MM.1S (cell line): ENCODE measurements at regions not wholly inside any gene's neighbourhood (a gene's known extent, or its start where the extent isn't known, plus 50 kb on each side); places are given as distances from the start of the nearest gene placed in this dataset.

Experiments used
- DNase-seq: peaks from one replicate; pipeline ENCODE4 v3.0.0-alpha.2; 2015
- H2AFZ ChIP-seq: fragments of 300-600 bp; sonication (generic); 2 replicates; pipeline ENCODE4 v1.6.0; 2016; ENCODE audit warnings: antibody characterized with exemption, low read length
- H3F3A ChIP-seq: fragments of 300-600 bp; sonication (generic); 2 replicates; pipeline ENCODE4 v1.6.1; 2016; ENCODE audit warnings: mild to moderate bottlenecking, antibody characterized with exemption, low read length, moderate library complexity, mixed read lengths; ENCODE audit not compliant: insufficient read depth
- H3K27ac ChIP-seq: fragments of 300-600 bp; sonication (generic); 2 replicates; pipeline ENCODE4 v1.5.1; 2016; ENCODE audit warnings: mild to moderate bottlenecking, low read length
- H3K27me3 ChIP-seq: fragments of 300-600 bp; sonication (generic); replicated peaks from 2 replicates; pipeline ENCODE4 v1.6.0; 2016; ENCODE audit warnings: low read length; ENCODE audit not compliant: insufficient read depth
- H3K36me3 ChIP-seq: fragments of 300-600 bp; sonication (generic); replicated peaks from 2 replicates; pipeline ENCODE4 v1.6.1; 2016; ENCODE audit warnings: mild to moderate bottlenecking, low read length, mixed read lengths; ENCODE audit not compliant: insufficient read depth
- H3K4me1 ChIP-seq: fragments of 300-600 bp; sonication (generic); 2 replicates; pipeline ENCODE4 v1.6.1; 2016; ENCODE audit warnings: low read length, mixed read lengths
- H3K4me2 ChIP-seq: fragments of 300-600 bp; sonication (generic); 2 replicates; pipeline ENCODE4 v1.6.0; 2016; ENCODE audit warnings: low read depth, low read length
- H3K4me3 ChIP-seq: fragments of 300-600 bp; sonication (generic); 2 replicates; pipeline ENCODE4 v1.5.1; 2016; ENCODE audit warnings: low read length, mixed read lengths
- H3K79me2 ChIP-seq: fragments of 300-600 bp; sonication (generic); 2 replicates; pipeline ENCODE4 v1.6.1; 2016; ENCODE audit warnings: mixed run types, low read length, mixed read lengths
- H3K9ac ChIP-seq: fragments of 300-600 bp; sonication (generic); 2 replicates; pipeline ENCODE4 v1.6.1; 2016; ENCODE audit warnings: low read length, mixed read lengths
- H3K9me2 ChIP-seq: fragments of 300-600 bp; sonication (generic); replicated peaks from 2 replicates; pipeline ENCODE4 v1.6.1; 2016; ENCODE audit warnings: mild to moderate bottlenecking, low read length, mixed read lengths; ENCODE audit not compliant: insufficient read depth
- H3K9me3 ChIP-seq: fragments of 300-600 bp; sonication (generic); replicated peaks from 2 replicates; pipeline ENCODE4 v1.6.1; 2016; ENCODE audit warnings: mild to moderate bottlenecking, low read length, mixed read lengths; ENCODE audit not compliant: insufficient read depth
- H4K20me1 ChIP-seq: fragments of 300-600 bp; sonication (generic); 2 replicates; pipeline ENCODE4 v1.6.1; 2016; ENCODE audit warnings: mild to moderate bottlenecking, low read length, moderate library complexity, mixed read lengths; ENCODE audit not compliant: insufficient read depth
- EZH2 ChIP-seq: fragments of 300-600 bp; sonication (generic); optimal IDR thresholded peaks from 2 replicates; pipeline ENCODE3; 2017; ENCODE audit warnings: low read depth, mild to moderate bottlenecking, antibody characterized with exemption, low read length, mixed read lengths
- EZH2phosphoT487 ChIP-seq: fragments of 300-600 bp; sonication (generic); IDR thresholded peaks from 2 replicates; pipeline ENCODE4 v1.6.1; 2018; ENCODE audit warnings: antibody characterized with exemption, low read length
- TF ChIP-seq, protein P1 (sequence below): fragments of 300-600 bp; sonication (generic); IDR thresholded peaks from 2 replicates; pipeline ENCODE4 v1.5.1; 2016; ENCODE audit warnings: antibody characterized with exemption, low read length, mixed read lengths

- TF ChIP-seq EZH2 = no peak
- no peaks in the 10 kb centered on the region for H3K9me2 ChIP-seq
- H3K4me3 ChIP-seq = no peak overlapping the region
- no peaks in the 10 kb centered on the region for H3K36me3 ChIP-seq
- H4K20me1 ChIP-seq = no peaks in the 10 kb centered on the region
- DNase-seq = no peak
- H3K4me2 ChIP-seq = no peak overlapping the region
- no peaks in the 10 kb centered on the region for H3K27me3 ChIP-seq
- no peak overlapping the region for H3K27ac ChIP-seq
- H3F3A ChIP-seq = no peaks in the 10 kb centered on the region
- no peak overlapping the region for H3K9ac ChIP-seq
- H2AFZ ChIP-seq = no peak overlapping the region
- H3K9me3 ChIP-seq = no peaks in the 10 kb centered on the region
- no peaks in the 10 kb centered on the region for H3K4me1 ChIP-seq
- H3K79me2 ChIP-seq = no peaks in the 10 kb centered on the region
Observed at GRCh38 chr10:32175629-32176028, 119.4 kb upstream of the KIF5B start.

GRCh38 chr10:32174349-32174893, 118.2 kb upstream of the KIF5B start:
- no peaks in the 10 kb centered on the region for H3K4me1 ChIP-seq
- DNase-seq = no peak
- H3F3A ChIP-seq = no peaks in the 10 kb centered on the region
- no peak overlapping the region for H2AFZ ChIP-seq
- H3K27ac ChIP-seq = no peak overlapping the region
- H3K4me3 ChIP-seq = no peak overlapping the region
- no peaks in the 10 kb centered on the region for H3K36me3 ChIP-seq
- TF ChIP-seq, protein P1, sequence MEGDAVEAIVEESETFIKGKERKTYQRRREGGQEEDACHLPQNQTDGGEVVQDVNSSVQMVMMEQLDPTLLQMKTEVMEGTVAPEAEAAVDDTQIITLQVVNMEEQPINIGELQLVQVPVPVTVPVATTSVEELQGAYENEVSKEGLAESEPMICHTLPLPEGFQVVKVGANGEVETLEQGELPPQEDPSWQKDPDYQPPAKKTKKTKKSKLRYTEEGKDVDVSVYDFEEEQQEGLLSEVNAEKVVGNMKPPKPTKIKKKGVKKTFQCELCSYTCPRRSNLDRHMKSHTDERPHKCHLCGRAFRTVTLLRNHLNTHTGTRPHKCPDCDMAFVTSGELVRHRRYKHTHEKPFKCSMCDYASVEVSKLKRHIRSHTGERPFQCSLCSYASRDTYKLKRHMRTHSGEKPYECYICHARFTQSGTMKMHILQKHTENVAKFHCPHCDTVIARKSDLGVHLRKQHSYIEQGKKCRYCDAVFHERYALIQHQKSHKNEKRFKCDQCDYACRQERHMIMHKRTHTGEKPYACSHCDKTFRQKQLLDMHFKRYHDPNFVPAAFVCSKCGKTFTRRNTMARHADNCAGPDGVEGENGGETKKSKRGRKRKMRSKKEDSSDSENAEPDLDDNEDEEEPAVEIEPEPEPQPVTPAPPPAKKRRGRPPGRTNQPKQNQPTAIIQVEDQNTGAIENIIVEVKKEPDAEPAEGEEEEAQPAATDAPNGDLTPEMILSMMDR = no peak
- TF ChIP-seq EZH2phosphoT487 (no peak), EZH2 (no peak)
- H3K4me2 ChIP-seq = no peak overlapping the region
- no peaks in the 10 kb centered on the region for H3K79me2 ChIP-seq
- no peak overlapping the region for H3K9ac ChIP-seq
- H3K27me3 ChIP-seq = no peaks in the 10 kb centered on the region
- H3K9me3 ChIP-seq = no peaks in the 10 kb centered on the region
- no peaks in the 10 kb centered on the region for H4K20me1 ChIP-seq
- H3K9me2 ChIP-seq = no peaks in the 10 kb centered on the region

- TF ChIP-seq, protein P1 = no peak
- TF ChIP-seq EZH2 (no peak), EZH2phosphoT487 (no peak)
- no peaks in the 10 kb centered on the region for H3K79me2 ChIP-seq
- H3F3A ChIP-seq = no peaks in the 10 kb centered on the region
- H3K9me2 ChIP-seq = no peaks in the 10 kb centered on the region
- no peak overlapping the region for H3K27ac ChIP-seq
- no peak for DNase-seq
- no peaks in the 10 kb centered on the region for H3K27me3 ChIP-seq
- no peak overlapping the region for H3K4me3 ChIP-seq
- no peaks in the 10 kb centered on the region for H3K4me1 ChIP-seq
- no peaks in the 10 kb centered on the region for H3K9me3 ChIP-seq
- H3K36me3 ChIP-seq = no peaks in the 10 kb centered on the region
- H4K20me1 ChIP-seq = no peaks in the 10 kb centered on the region
- no peak overlapping the region for H2AFZ ChIP-seq
- H3K9ac ChIP-seq = no peak overlapping the region
- no peak overlapping the region for H3K4me2 ChIP-seq
Observed at GRCh38 chr10:32171204-32171603, 115.0 kb upstream of the KIF5B start.

- Histone ChIP-seq H3K4me2 (no peak overlapping the region), H3K9me2 (no peaks in the 10 kb centered on the region), H3K27ac (no peak overlapping the region), H2AFZ (no peak overlapping the region), H3K4me3 (no peak overlapping the region), H3K27me3 (no peaks in the 10 kb centered on the region), H3F3A (no peaks in the 10 kb centered on the region), H3K9me3 (no peaks in the 10 kb centered on the region), H3K79me2 (no peaks in the 10 kb centered on the region), H3K4me1 (no peaks in the 10 kb centered on the region), H4K20me1 (no peaks in the 10 kb centered on the region), H3K36me3 (no peaks in the 10 kb centered on the region), H3K9ac (no peak overlapping the region)
- TF ChIP-seq EZH2 (no peak), EZH2phosphoT487 (no peak)
- TF ChIP-seq, protein P1 = no peak
- DNase-seq = no peak
Observed at GRCh38 chr10:32169556-32169955, 113.3 kb upstream of the KIF5B start.
